Astrocyte (in vitro differentiated cells and primary cell): ENCODE measurements at regions not wholly inside any gene's neighbourhood (a gene's known extent, or its start where the extent isn't known, plus 50 kb on each side); places are given as distances from the start of the nearest gene placed in this dataset.
"Not testable (repeated sequence)": the region's sequence is repeated elsewhere in the genome, so short reads cannot be mapped to it uniquely, and the experiment has no call there.

Source experiments
- DNase-seq: peaks from one replicate; pipeline ENCODE4 v3.0.0-alpha.2; 2010; ENCODE audit warnings: low read depth
- FAIRE-seq: peaks from 2 replicates; lab custom pipeline; 2011; peaks lifted over from hg19 to GRCh38; lab: Jason Lieb, UNC
- H2AFZ ChIP-seq: 2 replicates; pipeline ENCODE4 v1.6.0; 2012; ENCODE audit warnings: low read depth, low read length, inconsistent platforms
- H3K27ac ChIP-seq: 2 replicates; pipeline ENCODE4 v1.5.1; 2011; ENCODE audit warnings: low read depth, low read length, inconsistent platforms
- H3K27me3 ChIP-seq: 2 replicates; pipeline ENCODE4 v1.6.0; 2011; ENCODE audit warnings: low read length, inconsistent platforms; ENCODE audit not compliant: insufficient read depth
- H3K36me3 ChIP-seq: 2 replicates; pipeline ENCODE4 v1.5.1; 2011; ENCODE audit warnings: low read length, inconsistent platforms; ENCODE audit not compliant: insufficient read depth
- H3K4me1 ChIP-seq: 2 replicates; pipeline ENCODE4 v1.5.1; 2011; ENCODE audit warnings: low read length, inconsistent platforms; ENCODE audit not compliant: insufficient read depth
- H3K4me2 ChIP-seq: 2 replicates; pipeline ENCODE4 v1.6.0; 2012; ENCODE audit warnings: low read length, inconsistent platforms
- H3K4me3 ChIP-seq: 2 replicates; pipeline ENCODE4 v1.5.1; 2011; ENCODE audit warnings: low read depth, mild to moderate bottlenecking, low read length, inconsistent platforms; ENCODE audit not compliant: insufficient read depth
- H3K79me2 ChIP-seq: 2 replicates; pipeline ENCODE4 v1.6.0; 2012; ENCODE audit warnings: mild to moderate bottlenecking, low read length, inconsistent platforms; ENCODE audit not compliant: insufficient read depth
- H3K9ac ChIP-seq: 2 replicates; pipeline ENCODE4 v1.6.0; 2012; ENCODE audit warnings: mild to moderate bottlenecking, low read length, inconsistent platforms
- H3K9me3 ChIP-seq: 2 replicates; pipeline ENCODE4 v1.5.1; 2012; ENCODE audit warnings: low read depth, mild to moderate bottlenecking, low read length, inconsistent platforms; ENCODE audit not compliant: insufficient read depth
- H4K20me1 ChIP-seq: 2 replicates; pipeline ENCODE4 v1.6.0; 2012; ENCODE audit warnings: low read length, inconsistent platforms; ENCODE audit not compliant: insufficient read depth
- H3K27ac Mint-ChIP-seq: one replicate; pipeline ENCODE4 v1.8.0; 2021; ENCODE audit warnings: mild to moderate bottlenecking, mixed read lengths; ENCODE audit not compliant: unreplicated experiment
- H3K27me3 Mint-ChIP-seq: one replicate; pipeline ENCODE4 v1.8.0; 2021; ENCODE audit warnings: low read depth, mixed read lengths; ENCODE audit not compliant: unreplicated experiment
- H3K36me3 Mint-ChIP-seq: one replicate; pipeline ENCODE4 v1.8.0; 2021; ENCODE audit warnings: low read depth, mixed read lengths; ENCODE audit not compliant: unreplicated experiment
- H3K4me1 Mint-ChIP-seq: one replicate; pipeline ENCODE4 v1.8.0; 2021; ENCODE audit warnings: low read depth, mixed read lengths; ENCODE audit not compliant: unreplicated experiment
- H3K4me3 Mint-ChIP-seq: one replicate; pipeline ENCODE4 v1.8.0; 2021; ENCODE audit warnings: mild to moderate bottlenecking, moderate library complexity, mixed read lengths; ENCODE audit not compliant: unreplicated experiment
- H3K9me3 Mint-ChIP-seq: one replicate; pipeline ENCODE4 v1.8.0; 2021; ENCODE audit warnings: mild to moderate bottlenecking, mixed read lengths; ENCODE audit not compliant: unreplicated experiment
- CTCF ChIP-seq: IDR thresholded peaks from 2 replicates; pipeline ENCODE4 v1.5.1; 2011; ENCODE audit warnings: low read depth, mild to moderate bottlenecking, inconsistent platforms, low read length, moderate library complexity; ENCODE audit not compliant: insufficient read depth
- EZH2 ChIP-seq: IDR thresholded peaks from 2 replicates; pipeline ENCODE4 v1.6.1; 2012; ENCODE audit warnings: mild to moderate bottlenecking, low read length, inconsistent platforms; ENCODE audit not compliant: insufficient read depth

- no peaks in the 10 kb centered on the region for H3K36me3 ChIP-seq
- no peak overlapping the region for H3K27ac ChIP-seq
- no peaks in the 10 kb centered on the region for H3K79me2 ChIP-seq
- DNase-seq (no peak), FAIRE-seq (no peak)
- no peaks in the 10 kb centered on the region for H3K27me3 ChIP-seq
- H3K4me3 ChIP-seq, result no peak overlapping the region
- Mint-ChIP-seq H3K27ac (no peak overlapping the region), H3K4me1 (no peaks in the 10 kb centered on the region), H3K36me3 (no peaks in the 10 kb centered on the region), H3K27me3 (no peaks in the 10 kb centered on the region), H3K4me3 (no peak overlapping the region), H3K9me3 (no peaks in the 10 kb centered on the region)
- no peaks in the 10 kb centered on the region for H4K20me1 ChIP-seq
- H3K9me3 ChIP-seq, result no peaks in the 10 kb centered on the region
- H2AFZ ChIP-seq, result no peak overlapping the region
- no peak overlapping the region for H3K9ac ChIP-seq
- H3K4me1 ChIP-seq, result no peaks in the 10 kb centered on the region
- H3K4me2 ChIP-seq, result no peak overlapping the region
- TF ChIP-seq CTCF (no peak), EZH2 (no peak)
These were observed 738.0 kb downstream of the EPHA7 start for GRCh38 chr6:92681401-92681800.

- not testable (repeated sequence) for H3K79me2 ChIP-seq, H3K4me3 Mint-ChIP-seq, H3K27me3 ChIP-seq, H3K4me1 Mint-ChIP-seq, H3K27ac Mint-ChIP-seq, H4K20me1 ChIP-seq, H2AFZ ChIP-seq, H3K27ac ChIP-seq, DNase-seq, H3K9me3 ChIP-seq, H3K27me3 Mint-ChIP-seq, H3K9me3 Mint-ChIP-seq, H3K4me3 ChIP-seq, H3K36me3 Mint-ChIP-seq, H3K4me1 ChIP-seq, H3K4me2 ChIP-seq, H3K36me3 ChIP-seq, H3K9ac ChIP-seq, FAIRE-seq
These were observed 747.9 kb downstream of the EPHA7 start for GRCh38 chr6:92671462-92671861.

- Histone ChIP-seq H4K20me1 (no peaks in the 10 kb centered on the region), H3K4me2 (no peak overlapping the region), H3K27me3 (no peaks in the 10 kb centered on the region), H3K4me3 (no peak overlapping the region), H3K79me2 (no peaks in the 10 kb centered on the region), H2AFZ (no peak overlapping the region), H3K9me3 (no peaks in the 10 kb centered on the region), H3K27ac (no peak overlapping the region), H3K9ac (no peak overlapping the region), H3K36me3 (no peaks in the 10 kb centered on the region), H3K4me1 (no peaks in the 10 kb centered on the region)
- FAIRE-seq, result no peak
- H3K27me3 Mint-ChIP-seq, result no peaks in the 10 kb centered on the region
- H3K27ac Mint-ChIP-seq, result no peak overlapping the region
- DNase-seq, result peak; percentile 20
- H3K9me3 Mint-ChIP-seq, result no peaks in the 10 kb centered on the region
- H3K4me1 Mint-ChIP-seq, result no peaks in the 10 kb centered on the region
- H3K36me3 Mint-ChIP-seq, result no peaks in the 10 kb centered on the region
- no peak for TF ChIP-seq EZH2
- TF ChIP-seq CTCF, result no peak
- H3K4me3 Mint-ChIP-seq, result no peak overlapping the region
These were observed 751.5 kb downstream of the EPHA7 start for GRCh38 chr6:92667843-92668242.
